ENCODE measurements at regions not wholly inside any gene's neighbourhood (a gene's known extent, or its start where the extent isn't known, plus 50 kb on each side); places are given as distances from the start of the nearest gene placed in this dataset.

DNA sequence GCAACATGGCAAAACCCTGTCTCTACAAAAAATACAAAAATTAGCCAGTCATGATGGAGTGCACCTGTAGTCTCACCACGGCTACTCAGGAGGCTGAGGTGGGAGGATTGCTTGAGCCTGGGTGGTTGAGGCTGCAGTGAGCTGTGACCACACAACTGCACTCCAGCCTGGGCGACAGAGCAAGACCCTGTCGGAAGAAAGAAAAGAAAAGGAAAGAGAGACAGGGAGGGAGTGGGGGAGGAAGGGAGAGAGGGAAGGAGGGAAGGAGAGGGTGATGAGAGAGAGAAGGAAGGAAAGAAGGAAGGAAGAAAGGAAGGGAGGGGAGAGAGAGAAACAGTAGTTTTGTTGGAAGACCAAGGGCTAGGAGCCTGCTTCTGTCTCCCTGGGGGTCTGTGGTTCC, 142.4 kb downstream of the C9orf50 start:
- ATAC-seq, result no peak

DNA sequence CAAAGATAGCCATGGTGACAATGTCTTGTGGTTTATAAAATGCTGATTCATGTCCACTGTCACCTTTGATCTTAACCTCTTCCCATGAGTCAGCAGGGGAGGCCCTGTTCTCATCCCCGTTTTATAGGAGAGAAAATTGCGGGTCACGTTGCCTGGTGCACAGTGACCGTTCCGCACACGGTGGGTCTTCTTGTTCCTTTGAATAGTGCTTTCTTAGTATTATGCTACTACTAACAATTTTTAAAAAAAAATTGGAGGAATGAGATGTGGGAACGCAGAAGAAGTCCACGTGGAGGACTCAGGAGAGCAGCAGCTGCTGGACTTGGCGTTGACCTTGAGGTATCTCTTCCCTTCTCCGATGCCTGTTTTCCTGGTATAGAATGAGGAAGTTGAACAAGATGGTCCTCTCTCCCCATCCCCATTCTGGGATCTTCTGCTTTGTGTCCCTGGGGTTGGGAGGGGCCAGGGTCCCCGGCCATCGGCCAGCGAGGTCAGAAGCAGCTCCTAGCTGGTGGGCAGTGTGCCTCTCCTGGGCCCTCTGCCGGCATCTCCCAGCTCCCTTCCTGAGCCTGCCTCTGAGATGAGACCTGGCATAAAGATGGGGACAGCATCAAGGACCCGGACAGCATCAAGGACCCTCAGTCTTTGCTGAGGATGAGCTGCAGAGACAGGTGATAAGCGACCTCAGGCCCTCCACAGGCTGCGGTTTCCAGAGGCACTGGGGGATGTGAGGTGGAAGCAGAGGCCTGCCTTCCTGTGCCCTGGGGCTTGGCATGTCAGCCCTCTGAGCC, 143.9 kb downstream of the C9orf50 start:
- TF ChIP-seq, protein P1, sequence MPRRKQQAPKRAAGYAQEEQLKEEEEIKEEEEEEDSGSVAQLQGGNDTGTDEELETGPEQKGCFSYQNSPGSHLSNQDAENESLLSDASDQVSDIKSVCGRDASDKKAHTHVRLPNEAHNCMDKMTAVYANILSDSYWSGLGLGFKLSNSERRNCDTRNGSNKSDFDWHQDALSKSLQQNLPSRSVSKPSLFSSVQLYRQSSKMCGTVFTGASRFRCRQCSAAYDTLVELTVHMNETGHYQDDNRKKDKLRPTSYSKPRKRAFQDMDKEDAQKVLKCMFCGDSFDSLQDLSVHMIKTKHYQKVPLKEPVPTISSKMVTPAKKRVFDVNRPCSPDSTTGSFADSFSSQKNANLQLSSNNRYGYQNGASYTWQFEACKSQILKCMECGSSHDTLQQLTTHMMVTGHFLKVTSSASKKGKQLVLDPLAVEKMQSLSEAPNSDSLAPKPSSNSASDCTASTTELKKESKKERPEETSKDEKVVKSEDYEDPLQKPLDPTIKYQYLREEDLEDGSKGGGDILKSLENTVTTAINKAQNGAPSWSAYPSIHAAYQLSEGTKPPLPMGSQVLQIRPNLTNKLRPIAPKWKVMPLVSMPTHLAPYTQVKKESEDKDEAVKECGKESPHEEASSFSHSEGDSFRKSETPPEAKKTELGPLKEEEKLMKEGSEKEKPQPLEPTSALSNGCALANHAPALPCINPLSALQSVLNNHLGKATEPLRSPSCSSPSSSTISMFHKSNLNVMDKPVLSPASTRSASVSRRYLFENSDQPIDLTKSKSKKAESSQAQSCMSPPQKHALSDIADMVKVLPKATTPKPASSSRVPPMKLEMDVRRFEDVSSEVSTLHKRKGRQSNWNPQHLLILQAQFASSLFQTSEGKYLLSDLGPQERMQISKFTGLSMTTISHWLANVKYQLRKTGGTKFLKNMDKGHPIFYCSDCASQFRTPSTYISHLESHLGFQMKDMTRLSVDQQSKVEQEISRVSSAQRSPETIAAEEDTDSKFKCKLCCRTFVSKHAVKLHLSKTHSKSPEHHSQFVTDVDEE (CRISPR knock-in tag; IDR thresholded peaks at IDR 0.05), result no peak
- TF ChIP-seq RARB (CRISPR knock-in tag; IDR thresholded peaks at IDR 0.05) (no peak), SNAI2 (CRISPR knock-in tag; IDR thresholded peaks at IDR 0.05) (no peak), OSR1 (CRISPR knock-in tag; IDR thresholded peaks at IDR 0.05) (no peak), ESRRG (CRISPR knock-in tag; IDR thresholded peaks at IDR 0.05) (no peak)
- TF ChIP-seq, protein P2, sequence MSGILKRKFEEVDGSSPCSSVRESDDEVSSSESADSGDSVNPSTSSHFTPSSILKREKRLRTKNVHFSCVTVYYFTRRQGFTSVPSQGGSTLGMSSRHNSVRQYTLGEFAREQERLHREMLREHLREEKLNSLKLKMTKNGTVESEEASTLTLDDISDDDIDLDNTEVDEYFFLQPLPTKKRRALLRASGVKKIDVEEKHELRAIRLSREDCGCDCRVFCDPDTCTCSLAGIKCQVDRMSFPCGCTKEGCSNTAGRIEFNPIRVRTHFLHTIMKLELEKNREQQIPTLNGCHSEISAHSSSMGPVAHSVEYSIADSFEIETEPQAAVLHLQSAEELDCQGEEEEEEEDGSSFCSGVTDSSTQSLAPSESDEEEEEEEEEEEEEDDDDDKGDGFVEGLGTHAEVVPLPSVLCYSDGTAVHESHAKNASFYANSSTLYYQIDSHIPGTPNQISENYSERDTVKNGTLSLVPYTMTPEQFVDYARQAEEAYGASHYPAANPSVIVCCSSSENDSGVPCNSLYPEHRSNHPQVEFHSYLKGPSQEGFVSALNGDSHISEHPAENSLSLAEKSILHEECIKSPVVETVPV (CRISPR knock-in tag; IDR thresholded peaks at IDR 0.05), result no peak
- no peak for ATAC-seq

More for the DNA sequence above, 142.4 kb downstream of the C9orf50 start:
- TF ChIP-seq ISL1 (CRISPR knock-in tag; IDR thresholded peaks at IDR 0.05), result no peak

DNA sequence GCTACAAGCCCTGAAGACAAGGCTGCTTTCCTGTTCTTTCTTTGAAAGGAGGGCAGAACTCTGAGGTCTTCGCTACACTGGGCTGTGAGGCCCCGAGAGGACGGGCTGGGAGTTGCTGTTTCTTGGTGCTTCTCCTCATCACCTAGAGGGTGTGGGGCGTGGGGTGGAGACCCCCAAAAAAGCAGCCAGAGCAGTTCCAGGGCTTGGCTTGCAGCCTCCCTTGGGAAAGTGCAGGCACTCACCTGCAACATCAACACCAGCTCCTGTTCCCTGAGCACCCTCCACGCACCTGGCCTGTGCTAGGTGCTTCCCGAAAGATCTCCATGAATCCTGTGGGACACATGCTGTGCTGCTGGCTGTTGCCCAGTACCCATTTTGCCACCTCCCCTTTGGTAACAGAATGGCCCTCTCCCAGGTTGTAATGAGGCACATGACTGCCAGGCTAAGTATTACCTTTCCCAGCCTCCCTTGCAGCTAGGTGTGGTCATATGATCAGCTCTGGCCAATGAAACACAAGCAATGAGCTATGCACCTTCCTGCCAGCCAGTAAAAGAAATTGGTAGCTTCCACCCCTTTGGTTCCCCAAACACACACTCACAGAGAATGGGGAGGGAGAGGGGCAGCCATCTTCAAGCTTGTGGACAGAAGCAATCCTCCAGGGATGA, 146.0 kb downstream of the C9orf50 start:
- ATAC-seq, result no peak
- TF ChIP-seq ISL1 (CRISPR knock-in tag; IDR thresholded peaks at IDR 0.05) (no peak), CSDC2 (CRISPR knock-in tag; IDR thresholded peaks at IDR 0.05) (no peak), PPARA (CRISPR knock-in tag; IDR thresholded peaks at IDR 0.05; ENCODE audit: borderline replicate concordance) (no peak), ARNTL (CRISPR knock-in tag; IDR thresholded peaks at IDR 0.05; ENCODE audit: borderline replicate concordance, low read depth) (no peak), RARB (CRISPR knock-in tag; IDR thresholded peaks at IDR 0.05) (no peak), ZC3H10 (CRISPR knock-in tag; IDR thresholded peaks at IDR 0.05) (no peak)
- TF ChIP-seq, protein P3, sequence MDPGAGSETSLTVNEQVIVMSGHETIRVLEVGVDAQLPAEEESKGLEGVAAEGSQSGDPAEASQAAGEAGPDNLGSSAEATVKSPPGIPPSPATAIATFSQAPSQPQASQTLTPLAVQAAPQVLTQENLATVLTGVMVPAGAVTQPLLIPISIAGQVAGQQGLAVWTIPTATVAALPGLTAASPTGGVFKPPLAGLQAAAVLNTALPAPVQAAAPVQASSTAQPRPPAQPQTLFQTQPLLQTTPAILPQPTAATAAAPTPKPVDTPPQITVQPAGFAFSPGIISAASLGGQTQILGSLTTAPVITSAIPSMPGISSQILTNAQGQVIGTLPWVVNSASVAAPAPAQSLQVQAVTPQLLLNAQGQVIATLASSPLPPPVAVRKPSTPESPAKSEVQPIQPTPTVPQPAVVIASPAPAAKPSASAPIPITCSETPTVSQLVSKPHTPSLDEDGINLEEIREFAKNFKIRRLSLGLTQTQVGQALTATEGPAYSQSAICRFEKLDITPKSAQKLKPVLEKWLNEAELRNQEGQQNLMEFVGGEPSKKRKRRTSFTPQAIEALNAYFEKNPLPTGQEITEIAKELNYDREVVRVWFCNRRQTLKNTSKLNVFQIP (CRISPR knock-in tag; IDR thresholded peaks at IDR 0.05; ENCODE audit: borderline replicate concordance, low read depth), result no peak
- TF ChIP-seq, protein P2 (CRISPR knock-in tag; IDR thresholded peaks at IDR 0.05), result no peak
- TF ChIP-seq, protein P1 (CRISPR knock-in tag; IDR thresholded peaks at IDR 0.05), result no peak
- TF ChIP-seq, protein P4, sequence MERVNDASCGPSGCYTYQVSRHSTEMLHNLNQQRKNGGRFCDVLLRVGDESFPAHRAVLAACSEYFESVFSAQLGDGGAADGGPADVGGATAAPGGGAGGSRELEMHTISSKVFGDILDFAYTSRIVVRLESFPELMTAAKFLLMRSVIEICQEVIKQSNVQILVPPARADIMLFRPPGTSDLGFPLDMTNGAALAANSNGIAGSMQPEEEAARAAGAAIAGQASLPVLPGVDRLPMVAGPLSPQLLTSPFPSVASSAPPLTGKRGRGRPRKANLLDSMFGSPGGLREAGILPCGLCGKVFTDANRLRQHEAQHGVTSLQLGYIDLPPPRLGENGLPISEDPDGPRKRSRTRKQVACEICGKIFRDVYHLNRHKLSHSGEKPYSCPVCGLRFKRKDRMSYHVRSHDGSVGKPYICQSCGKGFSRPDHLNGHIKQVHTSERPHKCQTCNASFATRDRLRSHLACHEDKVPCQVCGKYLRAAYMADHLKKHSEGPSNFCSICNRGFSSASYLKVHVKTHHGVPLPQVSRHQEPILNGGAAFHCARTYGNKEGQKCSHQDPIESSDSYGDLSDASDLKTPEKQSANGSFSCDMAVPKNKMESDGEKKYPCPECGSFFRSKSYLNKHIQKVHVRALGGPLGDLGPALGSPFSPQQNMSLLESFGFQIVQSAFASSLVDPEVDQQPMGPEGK (CRISPR knock-in tag; IDR thresholded peaks at IDR 0.05; ENCODE audit: borderline replicate concordance), result no peak
- TF ChIP-seq, protein P5, sequence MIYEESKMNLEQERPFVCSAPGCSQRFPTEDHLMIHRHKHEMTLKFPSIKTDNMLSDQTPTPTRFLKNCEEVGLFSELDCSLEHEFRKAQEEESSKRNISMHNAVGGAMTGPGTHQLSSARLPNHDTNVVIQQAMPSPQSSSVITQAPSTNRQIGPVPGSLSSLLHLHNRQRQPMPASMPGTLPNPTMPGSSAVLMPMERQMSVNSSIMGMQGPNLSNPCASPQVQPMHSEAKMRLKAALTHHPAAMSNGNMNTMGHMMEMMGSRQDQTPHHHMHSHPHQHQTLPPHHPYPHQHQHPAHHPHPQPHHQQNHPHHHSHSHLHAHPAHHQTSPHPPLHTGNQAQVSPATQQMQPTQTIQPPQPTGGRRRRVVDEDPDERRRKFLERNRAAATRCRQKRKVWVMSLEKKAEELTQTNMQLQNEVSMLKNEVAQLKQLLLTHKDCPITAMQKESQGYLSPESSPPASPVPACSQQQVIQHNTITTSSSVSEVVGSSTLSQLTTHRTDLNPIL (CRISPR knock-in tag; IDR thresholded peaks at IDR 0.05; ENCODE audit: low read depth), result no peak

Data from SK-N-SH treated with all-trans-retinoic acid at 6 μM for 48 hours (cell line).